SIG-M5 treated with dmso at 0.1 percent for 504 hours (cell line): ENCODE measurements at regions not wholly inside any gene's neighbourhood (a gene's known extent, or its start where the extent isn't known, plus 50 kb on each side); places are given as distances from the start of the nearest gene placed in this dataset.
"Not testable (repeated sequence)": the region's sequence is repeated elsewhere in the genome, so short reads cannot be mapped to it uniquely, and the experiment has no call there.

Experiments used
- DNase-seq: peaks from one replicate; lab custom pipeline; 2025; ENCODE audit not compliant: unreplicated experiment; lab: John Stamatoyannopoulos, UW

- DNase-seq: no peak
Observed at GRCh38 chr12:60185060-60185459, 589.2 kb downstream of the SLC16A7 start.

GRCh38 chr12:60191271-60191670, 595.4 kb downstream of the SLC16A7 start:
- DNase-seq: no peak

- DNase-seq: no peak
Observed at GRCh38 chr12:60191676-60192359, 596.0 kb downstream of the SLC16A7 start.

GRCh38 chr12:60194678-60195077, 598.8 kb downstream of the SLC16A7 start:
- no peak for DNase-seq

GRCh38 chr12:60195483-60195882, 599.7 kb downstream of the SLC16A7 start:
- DNase-seq: no peak

- no peak for DNase-seq
Observed at GRCh38 chr12:60196366-60196765, 600.5 kb downstream of the SLC16A7 start.

GRCh38 chr12:60197589-60197988, 601.8 kb downstream of the SLC16A7 start:
- DNase-seq: no peak

- no peak for DNase-seq
Observed at GRCh38 chr12:60201891-60202290, 606.1 kb downstream of the SLC16A7 start.

GRCh38 chr12:60205500-60205899, 609.7 kb downstream of the SLC16A7 start:
- no peak for DNase-seq

GRCh38 chr12:60209521-60209920, 613.7 kb downstream of the SLC16A7 start:
- no peak for DNase-seq

GRCh38 chr12:60209933-60210332, 614.1 kb downstream of the SLC16A7 start:
- peak; percentile 7 for DNase-seq

GRCh38 chr12:60210756-60211155, 614.9 kb downstream of the SLC16A7 start:
- no peak for DNase-seq

GRCh38 chr12:60211244-60211643, 615.4 kb downstream of the SLC16A7 start:
- DNase-seq: no peak

- no peak for DNase-seq
Observed at GRCh38 chr12:60212159-60213000, 616.6 kb downstream of the SLC16A7 start.

- DNase-seq: not testable (repeated sequence)
Observed at GRCh38 chr12:60213272-60213671, 617.4 kb downstream of the SLC16A7 start.

GRCh38 chr12:60216226-60216625, 620.4 kb downstream of the SLC16A7 start:
- no peak for DNase-seq

- no peak for DNase-seq
Observed at GRCh38 chr12:60223242-60223641, 627.4 kb downstream of the SLC16A7 start.

GRCh38 chr12:60225216-60226000, 629.6 kb downstream of the SLC16A7 start:
- no peak for DNase-seq

- no peak for DNase-seq
Observed at GRCh38 chr12:60227916-60228315, 632.1 kb downstream of the SLC16A7 start.

GRCh38 chr12:60230056-60230455, 634.2 kb downstream of the SLC16A7 start:
- DNase-seq: no peak

GRCh38 chr12:60231303-60231702, 635.5 kb downstream of the SLC16A7 start:
- DNase-seq: no peak
